GM12873 (cell line): ENCODE measurements at regions not wholly inside any gene's neighbourhood (a gene's known extent, or its start where the extent isn't known, plus 50 kb on each side); places are given as distances from the start of the nearest gene placed in this dataset.

Source experiments
- CTCF ChIP-seq: IDR thresholded peaks from 2 replicates; pipeline ENCODE4 v1.5.1; 2012; ENCODE audit warnings: low read depth, mild to moderate bottlenecking, moderate library complexity, low read length, control low read depth; ENCODE audit not compliant: insufficient read depth; ENCODE audit errors: missing control alignments

GRCh38 chr3:94420931-94421330 is 358.1 kb downstream of the NSUN3 start:
- no peak for TF ChIP-seq CTCF

GRCh38 chr3:94423578-94423977 is 360.7 kb downstream of the NSUN3 start:
- no peak for TF ChIP-seq CTCF

- no peak for TF ChIP-seq CTCF
Observed at GRCh38 chr3:94429517-94429916, 366.7 kb downstream of the NSUN3 start.

- no peak for TF ChIP-seq CTCF
Observed at GRCh38 chr3:94431876-94432570, 369.2 kb downstream of the NSUN3 start.

GRCh38 chr3:94433811-94434210 is 370.9 kb downstream of the NSUN3 start:
- TF ChIP-seq CTCF: no peak

- TF ChIP-seq CTCF: no peak
Observed at GRCh38 chr3:94440767-94441493, 378.1 kb downstream of the NSUN3 start.

GRCh38 chr3:94441494-94441847 is 378.6 kb downstream of the NSUN3 start:
- TF ChIP-seq CTCF: no peak
